SK-N-SH treated with all-trans-retinoic acid at 6 μM for 48 hours (cell line): ENCODE measurements at regions not wholly inside any gene's neighbourhood (a gene's known extent, or its start where the extent isn't known, plus 50 kb on each side); places are given as distances from the start of the nearest gene placed in this dataset.

Experiments used
- ATAC-seq: fragments of 200-7000 bp; cut with Tn5 transposase; 3 replicates; pipeline ENCODE4 v1.9.1; 2020; ENCODE audit warnings: mild to moderate bottlenecking, moderate library complexity
- ARNTL ChIP-seq: fragments of 450-650 bp; formaldehyde crosslinking; IDR thresholded peaks from 2 replicates; pipeline ENCODE4 v1.5.0; 2020; ENCODE audit warnings: low read depth, mild to moderate bottlenecking, moderate library complexity, borderline replicate concordance
- BACH2 ChIP-seq: fragments of 250-450 bp; sonication (Bioruptor Pico); IDR thresholded peaks from 2 replicates; pipeline ENCODE4 v1.9.0; 2021; ENCODE audit warnings: mild to moderate bottlenecking, borderline replicate concordance
- CSDC2 ChIP-seq: fragments of 250-450 bp; sonication (Bioruptor Pico); IDR thresholded peaks from 2 replicates; pipeline ENCODE4 v1.5.0; 2020; ENCODE audit warnings: mild to moderate bottlenecking, moderate library complexity
- ESRRG ChIP-seq: fragments of 250-450 bp; sonication (Bioruptor Pico); IDR thresholded peaks from 2 replicates; pipeline ENCODE4 v1.6.1; 2021; ENCODE audit warnings: mild to moderate bottlenecking
- GLIS3 ChIP-seq: fragments of 250-450 bp; sonication (Bioruptor Pico); IDR thresholded peaks from 2 replicates; pipeline ENCODE4 v1.5.0; 2020; ENCODE audit warnings: mild to moderate bottlenecking, moderate library complexity
- ISL1 ChIP-seq: fragments of 250-450 bp; sonication (Bioruptor Pico); IDR thresholded peaks from 2 replicates; pipeline ENCODE4 v2.1.2; 2022; ENCODE audit warnings: mild to moderate bottlenecking, moderate library complexity
- OSR1 ChIP-seq: fragments of 250-450 bp; sonication (Bioruptor Pico); IDR thresholded peaks from 2 replicates; pipeline ENCODE4 v1.8.0; 2022; ENCODE audit warnings: moderate library complexity, mild to moderate bottlenecking, inconsistent platforms
- RARB ChIP-seq: fragments of 250-450 bp; sonication (Bioruptor Pico); IDR thresholded peaks from 2 replicates; pipeline ENCODE4 v1.8.0; 2021; ENCODE audit warnings: mild to moderate bottlenecking, moderate library complexity
- SNAI2 ChIP-seq: fragments of 250-450 bp; sonication (Bioruptor Pico); IDR thresholded peaks from 2 replicates; pipeline ENCODE4 v1.5.0; 2020; ENCODE audit warnings: mild to moderate bottlenecking, moderate library complexity
- TCF4 ChIP-seq: fragments of 250-450 bp; sonication (Bioruptor Pico); IDR thresholded peaks from 2 replicates; pipeline ENCODE4 v1.8.0; 2021; ENCODE audit warnings: mild to moderate bottlenecking, moderate library complexity, borderline replicate concordance
- ZC3H10 ChIP-seq: fragments of 250-450 bp; sonication (Bioruptor Pico); IDR thresholded peaks from 2 replicates; pipeline ENCODE4 v1.5.1; 2021; ENCODE audit warnings: mild to moderate bottlenecking, moderate library complexity
- ZFP3 ChIP-seq: fragments of 250-450 bp; sonication (Bioruptor Pico); IDR thresholded peaks from 2 replicates; pipeline ENCODE4 v1.5.0; 2020; ENCODE audit warnings: mild to moderate bottlenecking, moderate library complexity
- ZFP30 ChIP-seq: fragments of 450-650 bp; formaldehyde crosslinking; IDR thresholded peaks from 2 replicates; pipeline ENCODE4 v1.5.0; 2022; ENCODE audit warnings: mild to moderate bottlenecking, moderate library complexity
- ZNF565 ChIP-seq: fragments of 450-650 bp; formaldehyde crosslinking; conservative IDR thresholded peaks from 2 replicates; pipeline ENCODE4 v1.5.0; 2020; ENCODE audit warnings: low read depth, mild to moderate bottlenecking, moderate library complexity
- ZNF70 ChIP-seq: fragments of 450-650 bp; formaldehyde crosslinking; IDR thresholded peaks from 2 replicates; pipeline ENCODE4 v1.5.0; 2020; ENCODE audit warnings: mild to moderate bottlenecking, moderate library complexity
- ZNF8 ChIP-seq: fragments of 450-650 bp; formaldehyde crosslinking; IDR thresholded peaks from 2 replicates; pipeline ENCODE4 v1.5.0; 2020; ENCODE audit warnings: mild to moderate bottlenecking, moderate library complexity
- TF ChIP-seq, protein P1 (sequence below): fragments of 250-450 bp; sonication (Bioruptor Pico); IDR thresholded peaks from 2 replicates; pipeline ENCODE4 v1.5.1; 2020; ENCODE audit warnings: low read depth, mild to moderate bottlenecking, moderate library complexity
- TF ChIP-seq, protein P2 (sequence below): fragments of 250-450 bp; sonication (Bioruptor Pico); IDR thresholded peaks from 2 replicates; pipeline ENCODE4 v1.8.0; 2021; ENCODE audit warnings: low read depth, mild to moderate bottlenecking, moderate library complexity, borderline replicate concordance
- TF ChIP-seq, protein P3 (sequence below): fragments of 250-450 bp; sonication (Bioruptor Pico); IDR thresholded peaks from 2 replicates; pipeline ENCODE4 v1.5.1; 2021; ENCODE audit warnings: mild to moderate bottlenecking, moderate library complexity
- TF ChIP-seq, protein P4 (sequence below): fragments of 250-450 bp; sonication (Bioruptor Pico); IDR thresholded peaks from 2 replicates; pipeline ENCODE4 v1.5.0; 2020; ENCODE audit warnings: mild to moderate bottlenecking, moderate library complexity

DNA sequence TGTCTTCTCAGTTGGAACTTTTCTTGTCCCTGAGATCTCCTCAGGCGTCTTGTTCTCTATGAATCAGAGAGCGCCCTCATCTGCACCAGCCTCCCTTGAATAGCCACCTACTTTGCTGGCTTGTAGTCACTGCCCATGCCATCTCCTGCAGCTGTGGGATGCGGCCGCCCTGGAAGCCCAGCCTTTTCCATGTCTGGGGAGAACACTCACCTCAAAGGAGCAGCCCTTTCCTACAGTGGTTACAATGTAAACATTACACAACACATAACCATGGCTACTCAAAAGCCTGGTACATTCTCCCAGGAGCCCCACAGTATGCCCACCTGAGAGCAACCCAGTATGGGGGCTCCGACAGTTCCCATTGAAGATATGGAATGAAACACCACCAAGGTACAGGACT is 351.0 kb downstream of the EN1 start:
- no peak for TF ChIP-seq ZNF8 (CRISPR knock-in tag)
- no peak for TF ChIP-seq ARNTL (CRISPR knock-in tag)
- TF ChIP-seq TCF4 (CRISPR knock-in tag) = no peak
- TF ChIP-seq ESRRG (CRISPR knock-in tag) = no peak
- no peak for TF ChIP-seq ZFP3 (CRISPR knock-in tag)
- no peak for TF ChIP-seq OSR1
- TF ChIP-seq, protein P1, sequence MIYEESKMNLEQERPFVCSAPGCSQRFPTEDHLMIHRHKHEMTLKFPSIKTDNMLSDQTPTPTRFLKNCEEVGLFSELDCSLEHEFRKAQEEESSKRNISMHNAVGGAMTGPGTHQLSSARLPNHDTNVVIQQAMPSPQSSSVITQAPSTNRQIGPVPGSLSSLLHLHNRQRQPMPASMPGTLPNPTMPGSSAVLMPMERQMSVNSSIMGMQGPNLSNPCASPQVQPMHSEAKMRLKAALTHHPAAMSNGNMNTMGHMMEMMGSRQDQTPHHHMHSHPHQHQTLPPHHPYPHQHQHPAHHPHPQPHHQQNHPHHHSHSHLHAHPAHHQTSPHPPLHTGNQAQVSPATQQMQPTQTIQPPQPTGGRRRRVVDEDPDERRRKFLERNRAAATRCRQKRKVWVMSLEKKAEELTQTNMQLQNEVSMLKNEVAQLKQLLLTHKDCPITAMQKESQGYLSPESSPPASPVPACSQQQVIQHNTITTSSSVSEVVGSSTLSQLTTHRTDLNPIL = no peak
- TF ChIP-seq ISL1 (CRISPR knock-in tag) = no peak
- no peak for TF ChIP-seq GLIS3 (CRISPR knock-in tag)
- TF ChIP-seq, protein P2, sequence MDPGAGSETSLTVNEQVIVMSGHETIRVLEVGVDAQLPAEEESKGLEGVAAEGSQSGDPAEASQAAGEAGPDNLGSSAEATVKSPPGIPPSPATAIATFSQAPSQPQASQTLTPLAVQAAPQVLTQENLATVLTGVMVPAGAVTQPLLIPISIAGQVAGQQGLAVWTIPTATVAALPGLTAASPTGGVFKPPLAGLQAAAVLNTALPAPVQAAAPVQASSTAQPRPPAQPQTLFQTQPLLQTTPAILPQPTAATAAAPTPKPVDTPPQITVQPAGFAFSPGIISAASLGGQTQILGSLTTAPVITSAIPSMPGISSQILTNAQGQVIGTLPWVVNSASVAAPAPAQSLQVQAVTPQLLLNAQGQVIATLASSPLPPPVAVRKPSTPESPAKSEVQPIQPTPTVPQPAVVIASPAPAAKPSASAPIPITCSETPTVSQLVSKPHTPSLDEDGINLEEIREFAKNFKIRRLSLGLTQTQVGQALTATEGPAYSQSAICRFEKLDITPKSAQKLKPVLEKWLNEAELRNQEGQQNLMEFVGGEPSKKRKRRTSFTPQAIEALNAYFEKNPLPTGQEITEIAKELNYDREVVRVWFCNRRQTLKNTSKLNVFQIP = no peak
- TF ChIP-seq, protein P3, sequence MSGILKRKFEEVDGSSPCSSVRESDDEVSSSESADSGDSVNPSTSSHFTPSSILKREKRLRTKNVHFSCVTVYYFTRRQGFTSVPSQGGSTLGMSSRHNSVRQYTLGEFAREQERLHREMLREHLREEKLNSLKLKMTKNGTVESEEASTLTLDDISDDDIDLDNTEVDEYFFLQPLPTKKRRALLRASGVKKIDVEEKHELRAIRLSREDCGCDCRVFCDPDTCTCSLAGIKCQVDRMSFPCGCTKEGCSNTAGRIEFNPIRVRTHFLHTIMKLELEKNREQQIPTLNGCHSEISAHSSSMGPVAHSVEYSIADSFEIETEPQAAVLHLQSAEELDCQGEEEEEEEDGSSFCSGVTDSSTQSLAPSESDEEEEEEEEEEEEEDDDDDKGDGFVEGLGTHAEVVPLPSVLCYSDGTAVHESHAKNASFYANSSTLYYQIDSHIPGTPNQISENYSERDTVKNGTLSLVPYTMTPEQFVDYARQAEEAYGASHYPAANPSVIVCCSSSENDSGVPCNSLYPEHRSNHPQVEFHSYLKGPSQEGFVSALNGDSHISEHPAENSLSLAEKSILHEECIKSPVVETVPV (CRISPR knock-in tag) = no peak
- no peak for ATAC-seq

DNA sequence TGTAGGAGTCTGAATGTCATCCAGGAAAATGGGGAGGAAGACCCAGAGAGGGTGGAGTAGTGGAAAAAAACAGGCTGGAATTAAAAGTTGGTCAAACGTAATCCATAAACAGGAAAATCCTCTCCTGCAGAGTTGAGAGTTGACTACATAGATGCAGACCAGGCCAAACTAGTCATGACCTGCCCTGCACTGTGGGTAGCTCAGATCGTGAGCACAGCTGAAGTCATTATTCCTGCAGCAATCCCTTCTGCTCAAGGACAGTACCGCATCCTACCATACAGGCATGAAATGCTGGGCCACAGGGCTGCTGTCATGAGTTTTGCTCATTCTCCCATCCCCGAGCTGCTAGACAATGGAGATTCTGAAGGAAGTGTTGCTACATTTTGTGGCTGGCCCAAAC is 352.2 kb downstream of the EN1 start:
- ATAC-seq = no peak

DNA sequence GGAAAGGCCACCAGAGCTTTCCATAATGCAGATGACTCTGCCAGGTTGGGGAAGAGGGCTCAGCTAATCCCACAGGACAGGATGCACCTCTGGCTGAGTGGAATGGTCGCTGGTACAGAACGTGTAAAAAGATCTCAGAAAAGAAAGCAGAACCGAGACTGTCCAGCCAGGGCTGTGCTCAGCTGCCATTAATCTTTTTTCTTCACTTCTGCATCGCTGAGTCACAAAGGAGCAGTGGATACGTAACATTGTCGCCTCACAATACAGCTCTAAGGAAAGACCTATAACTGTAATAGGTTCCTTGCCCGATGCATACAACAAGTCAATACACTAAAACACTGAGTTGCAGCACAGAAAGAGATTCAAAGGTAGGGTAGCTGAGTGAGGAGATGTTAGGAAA is 354.2 kb downstream of the EN1 start:
- TF ChIP-seq ARNTL (CRISPR knock-in tag) (no peak), SNAI2 (CRISPR knock-in tag) (no peak), ZNF565 (CRISPR knock-in tag) (no peak), BACH2 (CRISPR knock-in tag) (no peak), ZC3H10 (no peak), GLIS3 (CRISPR knock-in tag) (no peak), RARB (no peak), OSR1 (no peak), ZNF70 (no peak), ZFP3 (CRISPR knock-in tag) (no peak), ZFP30 (CRISPR knock-in tag) (no peak), ISL1 (CRISPR knock-in tag) (no peak)
- TF ChIP-seq, protein P3 (CRISPR knock-in tag) = no peak
- TF ChIP-seq, protein P4, sequence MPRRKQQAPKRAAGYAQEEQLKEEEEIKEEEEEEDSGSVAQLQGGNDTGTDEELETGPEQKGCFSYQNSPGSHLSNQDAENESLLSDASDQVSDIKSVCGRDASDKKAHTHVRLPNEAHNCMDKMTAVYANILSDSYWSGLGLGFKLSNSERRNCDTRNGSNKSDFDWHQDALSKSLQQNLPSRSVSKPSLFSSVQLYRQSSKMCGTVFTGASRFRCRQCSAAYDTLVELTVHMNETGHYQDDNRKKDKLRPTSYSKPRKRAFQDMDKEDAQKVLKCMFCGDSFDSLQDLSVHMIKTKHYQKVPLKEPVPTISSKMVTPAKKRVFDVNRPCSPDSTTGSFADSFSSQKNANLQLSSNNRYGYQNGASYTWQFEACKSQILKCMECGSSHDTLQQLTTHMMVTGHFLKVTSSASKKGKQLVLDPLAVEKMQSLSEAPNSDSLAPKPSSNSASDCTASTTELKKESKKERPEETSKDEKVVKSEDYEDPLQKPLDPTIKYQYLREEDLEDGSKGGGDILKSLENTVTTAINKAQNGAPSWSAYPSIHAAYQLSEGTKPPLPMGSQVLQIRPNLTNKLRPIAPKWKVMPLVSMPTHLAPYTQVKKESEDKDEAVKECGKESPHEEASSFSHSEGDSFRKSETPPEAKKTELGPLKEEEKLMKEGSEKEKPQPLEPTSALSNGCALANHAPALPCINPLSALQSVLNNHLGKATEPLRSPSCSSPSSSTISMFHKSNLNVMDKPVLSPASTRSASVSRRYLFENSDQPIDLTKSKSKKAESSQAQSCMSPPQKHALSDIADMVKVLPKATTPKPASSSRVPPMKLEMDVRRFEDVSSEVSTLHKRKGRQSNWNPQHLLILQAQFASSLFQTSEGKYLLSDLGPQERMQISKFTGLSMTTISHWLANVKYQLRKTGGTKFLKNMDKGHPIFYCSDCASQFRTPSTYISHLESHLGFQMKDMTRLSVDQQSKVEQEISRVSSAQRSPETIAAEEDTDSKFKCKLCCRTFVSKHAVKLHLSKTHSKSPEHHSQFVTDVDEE (CRISPR knock-in tag) = no peak
- TF ChIP-seq, protein P2 = no peak
- no peak for ATAC-seq

More for the DNA sequence above, 352.2 kb downstream of the EN1 start:
- TF ChIP-seq, protein P1 = no peak
- TF ChIP-seq RARB (no peak), ZNF565 (CRISPR knock-in tag) (no peak), ARNTL (CRISPR knock-in tag) (no peak), CSDC2 (CRISPR knock-in tag) (no peak)
- TF ChIP-seq, protein P3 (CRISPR knock-in tag) = no peak
